ENCODE measurements at regions not wholly inside any gene's neighbourhood (a gene's known extent, or its start where the extent isn't known, plus 50 kb on each side); places are given as distances from the start of the nearest gene placed in this dataset.

DNA sequence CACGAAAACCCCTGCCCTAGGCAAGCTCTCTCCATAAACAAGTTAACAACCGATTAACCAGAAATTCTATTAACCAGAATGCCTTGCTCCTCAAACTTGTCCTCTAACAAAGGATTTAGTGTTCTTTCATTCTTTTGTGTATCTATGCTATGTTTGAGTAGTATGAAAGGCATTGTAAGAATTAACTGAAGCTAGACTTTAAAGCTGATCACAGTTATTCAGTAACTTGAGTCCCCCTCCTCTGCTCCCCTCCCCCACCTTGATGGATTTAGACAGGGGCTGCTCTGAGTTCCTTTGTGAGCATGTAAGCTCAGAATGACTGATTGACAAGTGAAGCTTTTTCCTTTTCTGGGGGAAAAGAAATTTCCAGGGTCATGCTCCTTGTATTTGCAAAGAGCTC, 257.6 kb downstream of the TTLL7 start:
- ChIA-PET POLR2A (ENCODE audit: low non-redundant PET) (no interaction called here), CTCF (no interaction called here)
- Histone ChIP-seq H3K27me3 (replicated peaks; ENCODE audit: insufficient read depth, low read depth, low read length, poor library complexity) (peaks cover 10% of the 10 kb centered on the region), H3K9me3 (ENCODE audit: low read depth, low read length, poor library complexity, severe bottlenecking) (no peaks in the 10 kb centered on the region), H3K4me1 (ENCODE audit: insufficient read depth, low read length, poor library complexity, severe bottlenecking) (no peaks in the 10 kb centered on the region), H3K36me3 (ENCODE audit: insufficient read depth, low read length, poor library complexity, severe bottlenecking) (no peaks in the 10 kb centered on the region), H3K27ac (ENCODE audit: low read depth, low read length, poor library complexity, severe bottlenecking) (no peak overlapping the region), H3K4me3 (ENCODE audit: low read depth, low read length, poor library complexity, severe bottlenecking) (no peak overlapping the region)
- no peak for TF ChIP-seq EZH2 (IDR thresholded peaks at IDR 0.05; ENCODE audit: borderline replicate concordance, low read depth, low read length, poor library complexity, severe bottlenecking)
- TF ChIP-seq, protein P1, sequence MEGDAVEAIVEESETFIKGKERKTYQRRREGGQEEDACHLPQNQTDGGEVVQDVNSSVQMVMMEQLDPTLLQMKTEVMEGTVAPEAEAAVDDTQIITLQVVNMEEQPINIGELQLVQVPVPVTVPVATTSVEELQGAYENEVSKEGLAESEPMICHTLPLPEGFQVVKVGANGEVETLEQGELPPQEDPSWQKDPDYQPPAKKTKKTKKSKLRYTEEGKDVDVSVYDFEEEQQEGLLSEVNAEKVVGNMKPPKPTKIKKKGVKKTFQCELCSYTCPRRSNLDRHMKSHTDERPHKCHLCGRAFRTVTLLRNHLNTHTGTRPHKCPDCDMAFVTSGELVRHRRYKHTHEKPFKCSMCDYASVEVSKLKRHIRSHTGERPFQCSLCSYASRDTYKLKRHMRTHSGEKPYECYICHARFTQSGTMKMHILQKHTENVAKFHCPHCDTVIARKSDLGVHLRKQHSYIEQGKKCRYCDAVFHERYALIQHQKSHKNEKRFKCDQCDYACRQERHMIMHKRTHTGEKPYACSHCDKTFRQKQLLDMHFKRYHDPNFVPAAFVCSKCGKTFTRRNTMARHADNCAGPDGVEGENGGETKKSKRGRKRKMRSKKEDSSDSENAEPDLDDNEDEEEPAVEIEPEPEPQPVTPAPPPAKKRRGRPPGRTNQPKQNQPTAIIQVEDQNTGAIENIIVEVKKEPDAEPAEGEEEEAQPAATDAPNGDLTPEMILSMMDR (conservative IDR thresholded peaks at IDR 0.05; ENCODE audit: low read depth, low read length): no peak
- intact Hi-C loops (cut with micrococcal nuclease; ENCODE audit: unreplicated experiment): no loop called here
- BruUV-seq (replicated peaks): no TSS peak
- no peak for DNase-seq (ENCODE audit: low spot score)

DNA sequence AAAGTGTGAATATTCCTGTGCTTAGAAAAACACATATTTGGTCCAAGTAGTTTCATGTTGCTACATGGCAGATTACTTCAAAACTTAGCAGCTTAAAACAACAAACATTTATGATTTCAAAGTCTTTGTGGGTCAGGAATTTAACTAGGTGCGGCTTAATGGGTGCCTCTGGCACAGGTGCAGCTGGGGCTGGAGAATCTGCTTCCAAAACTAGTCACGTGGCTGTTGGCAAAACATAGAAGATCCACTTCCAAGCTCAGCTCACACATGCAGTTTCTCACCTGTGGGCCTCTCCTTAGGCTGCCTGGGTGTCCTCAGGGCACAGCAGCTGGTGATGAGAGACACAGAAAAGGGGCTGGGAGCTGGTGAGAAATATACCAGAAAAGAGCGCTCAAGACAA, 263.4 kb downstream of the TTLL7 start:
- DNase-seq (ENCODE audit: low spot score): no peak
- ChIA-PET CTCF (no interaction called here), POLR2A (ENCODE audit: low non-redundant PET) (no interaction called here)
- intact Hi-C loops (cut with micrococcal nuclease; ENCODE audit: unreplicated experiment): no loop called here
- no peak overlapping the region for H3K4me3 ChIP-seq (ENCODE audit: low read depth, low read length, poor library complexity, severe bottlenecking)
- H3K4me1 ChIP-seq (ENCODE audit: insufficient read depth, low read length, poor library complexity, severe bottlenecking): no peaks in the 10 kb centered on the region
- H3K36me3 ChIP-seq (ENCODE audit: insufficient read depth, low read length, poor library complexity, severe bottlenecking): no peaks in the 10 kb centered on the region
- no peak overlapping the region for H3K27ac ChIP-seq (ENCODE audit: low read depth, low read length, poor library complexity, severe bottlenecking)
- no peaks in the 10 kb centered on the region for H3K9me3 ChIP-seq (ENCODE audit: low read depth, low read length, poor library complexity, severe bottlenecking)
- no TSS peak for BruUV-seq (replicated peaks)
- no peak for TF ChIP-seq EZH2 (IDR thresholded peaks at IDR 0.05; ENCODE audit: borderline replicate concordance, low read depth, low read length, poor library complexity, severe bottlenecking)
- TF ChIP-seq, protein P1 (conservative IDR thresholded peaks at IDR 0.05; ENCODE audit: low read depth, low read length): no peak
- no peaks in the 10 kb centered on the region for H3K27me3 ChIP-seq (replicated peaks; ENCODE audit: insufficient read depth, low read depth, low read length, poor library complexity)

DNA sequence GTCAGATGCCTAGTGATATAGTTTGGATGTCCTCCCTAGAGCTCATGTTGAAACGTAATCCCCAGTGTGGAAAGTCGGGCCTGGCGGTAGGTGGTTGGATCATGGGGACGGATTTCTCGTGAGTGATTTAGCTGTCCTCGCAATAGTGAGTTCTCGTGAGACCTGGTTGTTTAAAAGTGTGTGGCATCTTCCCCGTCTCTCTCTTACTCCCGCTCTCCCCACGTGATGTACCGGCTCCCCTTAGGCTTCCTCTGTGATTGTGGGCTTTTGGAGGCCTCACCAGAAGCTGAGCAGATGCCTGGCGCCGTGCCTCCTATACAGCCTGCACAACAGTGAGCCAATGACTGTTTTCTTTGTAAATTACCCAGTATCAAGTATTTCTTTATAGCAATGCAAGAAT, 264.5 kb downstream of the TTLL7 start:
- Histone ChIP-seq H3K4me3 (ENCODE audit: low read depth, low read length, poor library complexity, severe bottlenecking) (no peak overlapping the region), H3K27ac (ENCODE audit: low read depth, low read length, poor library complexity, severe bottlenecking) (no peak overlapping the region), H3K9me3 (ENCODE audit: low read depth, low read length, poor library complexity, severe bottlenecking) (no peaks in the 10 kb centered on the region), H3K4me1 (ENCODE audit: insufficient read depth, low read length, poor library complexity, severe bottlenecking) (no peaks in the 10 kb centered on the region), H3K27me3 (replicated peaks; ENCODE audit: insufficient read depth, low read depth, low read length, poor library complexity) (no peaks in the 10 kb centered on the region), H3K36me3 (ENCODE audit: insufficient read depth, low read length, poor library complexity, severe bottlenecking) (no peaks in the 10 kb centered on the region)
- POLR2A ChIA-PET (ENCODE audit: low non-redundant PET): no interaction called here
- DNase-seq (ENCODE audit: low spot score): no peak
- intact Hi-C loops (cut with micrococcal nuclease; ENCODE audit: unreplicated experiment): no loop called here
- BruUV-seq (replicated peaks): no TSS peak
- CTCF ChIA-PET: no interaction called here
- TF ChIP-seq, protein P1 (conservative IDR thresholded peaks at IDR 0.05; ENCODE audit: low read depth, low read length): no peak

All from A673 (cell line).